ENCODE measurements at regions not wholly inside any gene's neighbourhood (a gene's known extent, or its start where the extent isn't known, plus 50 kb on each side); places are given as distances from the start of the nearest gene placed in this dataset.
A peak's percentile ranks its signal among the peaks of the same experiment; 100 is the strongest.
"Not testable (repeated sequence)": the region's sequence is repeated elsewhere in the genome, so short reads cannot be mapped to it uniquely, and the experiment has no call there.

DNA sequence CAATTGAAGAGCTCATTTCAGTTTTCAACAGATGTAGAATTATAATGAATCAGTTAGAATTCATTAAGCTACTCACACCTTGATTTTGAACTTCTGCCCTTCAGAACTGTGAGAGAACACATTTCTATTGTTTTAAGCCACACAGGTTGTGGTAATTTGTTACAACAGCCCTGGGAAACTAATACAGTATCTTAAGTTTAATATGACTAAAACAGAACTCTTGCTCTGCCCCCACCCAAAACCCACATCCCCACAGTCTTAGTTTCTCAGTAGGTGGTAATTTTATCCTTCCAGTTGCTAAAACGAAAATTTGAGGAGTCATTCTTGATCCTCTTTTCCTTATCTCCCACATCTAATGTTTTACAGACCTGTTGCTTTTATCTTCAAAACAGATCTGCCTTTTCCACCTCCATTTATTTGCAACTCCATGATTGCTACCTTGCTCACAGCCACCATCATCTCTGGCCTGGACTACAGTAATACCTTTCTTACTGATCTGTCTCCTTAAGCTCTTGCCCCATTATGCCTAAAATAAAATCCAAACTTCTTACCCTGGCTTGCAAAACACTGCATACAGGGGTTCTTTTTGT, 72.8 kb upstream of the NXPH1 start:
- no peak for TF ChIP-seq CTCF (conservative IDR thresholded peaks at IDR 0.05; ENCODE audit: control insufficient read depth, insufficient read depth, low read depth, low read length)
- no peak for DNase-seq (ENCODE audit: low read depth)
- no peak overlapping the region for H3K4me3 ChIP-seq (ENCODE audit: control insufficient read depth, low read depth, low read length)

GRCh38 chr7:8362723-8363369, 70.6 kb upstream of the NXPH1 start:
- H3K4me3 ChIP-seq (ENCODE audit: control insufficient read depth, low read depth, low read length), result no peak overlapping the region
- no peak for TF ChIP-seq CTCF (conservative IDR thresholded peaks at IDR 0.05; ENCODE audit: control insufficient read depth, insufficient read depth, low read depth, low read length)
- no peak for DNase-seq (ENCODE audit: low read depth)

DNA sequence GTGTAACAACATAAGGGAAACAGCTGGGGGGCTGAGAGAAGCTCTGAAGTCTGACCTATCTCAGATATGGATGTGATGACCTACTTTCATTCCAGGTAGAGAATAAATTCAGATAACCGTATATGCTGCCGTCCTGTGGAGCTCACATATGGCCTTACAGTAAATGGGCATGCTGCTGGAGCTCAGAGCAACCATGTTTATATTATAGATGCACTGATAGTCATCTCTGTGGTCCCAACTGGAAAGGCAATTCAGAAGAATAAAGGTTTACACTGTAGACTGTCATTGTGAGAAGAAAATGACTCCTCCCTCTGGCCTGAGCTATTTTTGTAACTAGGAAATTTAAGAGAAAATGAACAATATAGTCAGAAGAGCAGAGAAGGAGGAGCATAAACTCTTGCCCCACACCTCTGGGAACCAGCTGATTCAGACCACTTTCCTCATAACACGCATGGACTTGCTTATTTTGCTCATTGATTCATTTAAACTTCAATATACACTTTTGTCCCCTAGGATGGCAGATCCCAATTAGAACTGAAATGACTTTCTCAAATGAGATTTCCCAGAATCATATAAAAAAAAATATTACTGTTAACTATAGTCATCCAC, 69.9 kb upstream of the NXPH1 start:
- DNase-seq (ENCODE audit: low read depth), result no peak
- no peak for TF ChIP-seq CTCF (conservative IDR thresholded peaks at IDR 0.05; ENCODE audit: control insufficient read depth, insufficient read depth, low read depth, low read length)

DNA sequence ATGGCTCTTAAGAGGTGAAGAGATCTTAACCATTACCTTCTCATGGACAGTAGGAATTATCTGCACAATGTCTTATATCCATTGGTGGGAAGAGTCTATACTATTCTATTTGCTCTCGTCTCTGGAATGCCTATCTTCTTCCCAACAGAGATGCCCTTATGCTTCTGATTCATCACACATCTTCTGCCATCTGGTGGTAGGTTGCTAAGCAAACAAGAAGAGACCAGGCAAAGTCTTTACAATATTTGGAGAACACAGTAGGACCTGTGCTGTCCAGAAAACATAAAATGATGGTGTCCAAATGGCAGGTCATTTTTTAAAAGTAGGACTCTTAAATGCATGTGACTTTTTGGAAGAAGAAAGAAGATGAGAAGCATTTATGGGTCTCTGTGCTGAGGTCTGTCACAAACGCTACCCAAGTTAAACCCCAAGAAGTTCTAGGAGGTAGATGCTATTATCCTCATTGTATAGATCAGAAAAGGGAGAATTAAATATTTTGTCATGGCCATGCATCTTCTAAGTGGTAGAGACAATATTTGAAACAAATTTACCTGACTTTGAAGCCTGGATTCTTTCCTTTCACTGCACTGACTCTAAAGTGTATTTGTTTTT, 67.8 kb upstream of the NXPH1 start:
- no peak overlapping the region for H3K4me3 ChIP-seq (ENCODE audit: control insufficient read depth, low read depth, low read length)
- peak; percentile 2 for TF ChIP-seq CTCF (conservative IDR thresholded peaks at IDR 0.05; ENCODE audit: control insufficient read depth, insufficient read depth, low read depth, low read length)
- DNase-seq (ENCODE audit: low read depth), result no peak

More for the DNA sequence above, 69.9 kb upstream of the NXPH1 start:
- H3K4me3 ChIP-seq (ENCODE audit: control insufficient read depth, low read depth, low read length), result no peak overlapping the region

GRCh38 chr7:8368007-8368406, 65.4 kb upstream of the NXPH1 start:
- not testable (repeated sequence) for H3K4me3 ChIP-seq (ENCODE audit: control insufficient read depth, low read depth, low read length); DNase-seq (ENCODE audit: low read depth)

DNA sequence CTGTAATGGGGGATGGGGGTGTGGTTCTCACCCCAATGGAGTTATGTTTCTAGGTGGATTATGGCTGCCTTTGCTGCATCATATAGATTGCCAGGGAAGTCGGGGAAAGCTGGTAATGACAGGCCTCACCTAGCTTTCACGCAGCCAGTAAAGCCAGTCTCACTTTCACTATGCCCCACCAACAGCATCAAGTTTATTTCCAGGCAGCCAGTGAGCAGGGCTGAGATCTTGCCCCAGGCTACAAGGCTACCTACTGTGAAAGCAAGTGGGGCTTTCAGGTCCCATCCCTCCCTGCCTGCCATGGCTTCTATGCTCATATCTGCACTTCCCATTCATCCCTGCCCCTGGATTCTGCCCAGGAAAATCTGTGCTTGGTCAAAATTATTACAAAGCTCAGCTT, 61.7 kb upstream of the NXPH1 start:
- no peak for TF ChIP-seq CTCF (conservative IDR thresholded peaks at IDR 0.05; ENCODE audit: control insufficient read depth, insufficient read depth, low read depth, low read length)
- no peak overlapping the region for H3K4me3 ChIP-seq (ENCODE audit: control insufficient read depth, low read depth, low read length)
- DNase-seq (ENCODE audit: low read depth), result no peak

DNA sequence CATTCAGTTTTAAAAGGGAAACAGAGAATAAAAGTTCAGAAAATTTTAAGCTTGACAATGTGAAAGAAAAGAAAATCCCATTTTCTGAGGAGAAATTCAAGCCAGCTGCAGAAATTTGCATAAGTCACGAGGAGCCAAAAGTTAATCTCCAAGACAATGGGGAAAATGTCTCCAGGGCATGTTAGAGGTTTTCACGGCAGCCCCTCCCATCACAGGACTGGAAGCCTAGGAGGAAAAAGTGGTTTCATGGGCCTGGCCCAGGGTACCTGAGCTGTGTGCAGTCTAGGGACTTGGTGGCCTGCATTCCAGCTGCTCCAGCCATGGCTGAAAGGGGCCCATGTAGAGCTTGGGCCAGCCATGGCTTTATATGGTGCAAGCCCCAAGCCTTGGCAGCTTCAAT, 59.6 kb upstream of the NXPH1 start:
- TF ChIP-seq CTCF (conservative IDR thresholded peaks at IDR 0.05; ENCODE audit: control insufficient read depth, insufficient read depth, low read depth, low read length), result no peak
- no peak overlapping the region for H3K4me3 ChIP-seq (ENCODE audit: control insufficient read depth, low read depth, low read length)
- no peak for DNase-seq (ENCODE audit: low read depth)

Measured in fibroblast of mammary gland (primary cell).